NCI-H1417 (cell line): ENCODE measurements at regions not wholly inside any gene's neighbourhood (a gene's known extent, or its start where the extent isn't known, plus 50 kb on each side); places are given as distances from the start of the nearest gene placed in this dataset.
"Not testable (repeated sequence)": the region's sequence is repeated elsewhere in the genome, so short reads cannot be mapped to it uniquely, and the experiment has no call there.

Experiments used
- DNase-seq, 3 experiments: peaks; one replicate each; lab custom pipeline; 2025; lab: John Stamatoyannopoulos, UW

- no peak for DNase-seq
Observed at GRCh38 chr5:154544646-154545045, 66.6 kb upstream of the HAND1 start.

DNA sequence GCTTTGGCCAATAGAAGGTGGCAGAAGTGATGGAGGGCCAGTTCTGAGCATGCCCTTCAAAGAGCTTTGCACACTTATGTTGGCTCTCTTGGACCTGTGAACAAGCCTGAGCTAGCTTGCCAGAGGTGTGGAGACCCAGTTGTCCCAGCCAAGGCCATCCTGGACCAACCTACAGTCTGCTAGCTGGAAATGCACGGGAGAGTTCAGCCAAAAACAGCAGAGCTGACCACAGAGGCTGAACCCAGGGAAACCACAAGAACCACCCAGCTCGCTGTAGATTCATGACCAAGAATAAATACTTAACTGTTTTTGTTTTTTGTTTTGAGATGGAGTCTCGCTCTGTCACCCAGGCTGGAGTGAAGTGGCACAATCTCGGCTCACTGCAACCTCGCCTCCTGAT is 65.4 kb upstream of the HAND1 start:
- DNase-seq, result no peak

- no peak for DNase-seq
Observed at GRCh38 chr5:154542581-154542980, 64.6 kb upstream of the HAND1 start.

DNA sequence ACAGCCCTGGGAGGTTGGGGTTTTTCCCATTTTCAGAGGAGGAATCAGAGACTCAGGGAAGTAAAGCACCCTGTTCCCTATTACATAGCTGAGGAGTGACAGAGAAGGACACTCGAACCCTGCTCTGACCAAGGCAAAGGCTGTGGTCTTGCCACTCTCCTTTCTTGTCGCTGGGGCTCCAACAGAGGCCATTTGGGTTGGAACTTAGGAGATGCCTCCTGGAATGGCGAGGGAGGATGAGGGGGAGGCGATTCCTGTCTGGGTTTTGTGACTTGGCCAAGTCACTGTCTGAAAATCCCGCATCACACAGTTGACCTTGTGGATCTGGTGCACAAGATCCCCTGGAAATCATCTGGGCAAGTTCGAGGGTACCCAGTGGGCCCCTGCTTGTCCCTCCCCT is 64.0 kb upstream of the HAND1 start:
- no peak for DNase-seq

- DNase-seq, result no peak
Observed at GRCh38 chr5:154541553-154541952, 63.5 kb upstream of the HAND1 start.

- DNase-seq, result no peak
Observed at GRCh38 chr5:154540600-154540999, 62.6 kb upstream of the HAND1 start.

- DNase-seq, result no peak
Observed at GRCh38 chr5:154538492-154538891, 60.5 kb upstream of the HAND1 start.

DNA sequence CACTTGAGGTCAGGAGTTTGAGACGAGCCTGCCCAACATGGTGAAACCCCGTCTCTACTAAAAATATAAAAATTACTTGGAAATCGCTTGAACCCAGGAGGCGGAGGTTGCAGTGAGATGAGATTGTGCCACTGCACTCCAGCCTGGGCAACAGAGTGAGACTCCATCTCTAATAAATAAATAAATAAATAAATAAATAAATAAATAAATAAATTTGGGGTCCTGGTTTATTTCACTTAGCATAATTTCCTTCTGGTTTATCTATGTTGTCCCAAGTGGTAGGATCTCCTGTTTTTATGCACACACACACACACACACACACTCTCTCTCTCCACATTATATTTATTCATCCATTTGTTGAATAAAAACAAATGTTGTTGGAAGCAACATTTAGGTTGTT is 58.4 kb upstream of the HAND1 start:
- DNase-seq, result not testable (repeated sequence)

DNA sequence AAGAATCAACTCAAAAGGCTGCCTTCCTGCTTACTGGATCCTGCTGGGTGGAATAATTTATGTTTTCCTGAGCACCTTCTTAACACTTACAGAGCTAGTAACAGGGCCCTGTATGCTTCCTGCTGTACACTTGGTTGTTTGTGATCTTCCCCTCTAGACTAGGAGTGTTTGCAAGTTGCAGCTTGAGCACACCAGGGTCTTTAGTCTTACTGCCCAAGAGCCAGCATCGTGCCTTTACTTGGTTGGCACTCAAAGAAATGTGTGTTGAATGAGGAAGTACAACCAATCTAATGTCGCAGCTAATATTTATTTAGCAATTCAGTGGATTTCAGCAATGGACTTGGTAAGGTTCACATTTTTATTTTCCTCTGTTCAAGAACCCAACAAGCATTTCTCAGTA is 57.5 kb upstream of the HAND1 start:
- no peak for DNase-seq

- peak; percentile 9 to 81 (median 55) for DNase-seq
Observed at GRCh38 chr5:154534457-154535050, 56.5 kb upstream of the HAND1 start.

DNA sequence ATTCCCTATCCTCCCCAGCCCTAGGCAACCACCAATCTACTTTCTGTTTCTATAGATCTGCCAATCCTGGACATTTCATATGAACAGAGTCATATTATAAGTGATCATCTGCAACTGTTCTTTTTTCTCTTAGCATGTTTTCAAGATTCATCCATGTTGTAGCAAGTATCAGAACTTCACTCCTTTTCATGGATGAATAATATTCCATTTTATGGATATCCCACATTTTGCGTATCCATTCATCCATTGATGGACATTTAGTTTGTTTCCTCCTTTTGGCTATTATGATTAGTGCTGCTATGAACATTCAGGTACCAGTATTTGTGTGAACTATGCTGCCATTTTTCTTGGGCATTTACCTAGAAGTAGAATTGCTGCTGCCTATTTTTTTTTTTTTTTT is 51.3 kb upstream of the HAND1 start:
- no peak for DNase-seq

- peak in 1 of 3 experiments; percentile 17 for DNase-seq
Observed at GRCh38 chr5:154528005-154528594, 50.1 kb upstream of the HAND1 start.
